Spleen (tissue), 11 donors: ENCODE measurements at regions not wholly inside any gene's neighbourhood (a gene's known extent, or its start where the extent isn't known, plus 50 kb on each side); places are given as distances from the start of the nearest gene placed in this dataset.

Experiments
- DNase-seq: peaks from one replicate; pipeline ENCODE4 v3.0.0-alpha.2; 2020
- H3K27ac ChIP-seq, 8 donors: fragments of 200-600 bp; sonication (generic) in 7 of 8; 1 replicate in 4 of 8; 2 replicates in 4 of 8; pipeline versions ENCODE4 v1.5.0 to v1.8.0; 2016 to 2021; ENCODE audit warnings: inconsistent platforms in 4 of 8, mild to moderate bottlenecking in 4 of 8, moderate library complexity in 1 of 8
- H3K27me3 ChIP-seq, 7 donors: fragments of 200-600 bp; sonication (generic) in 6 of 7; replicated peaks in 1 of 7; 1 replicate in 4 of 7; 2 replicates in 3 of 7; pipeline versions ENCODE4 v1.5.0 to v1.8.0; 2016 to 2021; ENCODE audit warnings: inconsistent platforms in 3 of 7, mild to moderate bottlenecking in 1 of 7
- H3K36me3 ChIP-seq, 6 donors: fragments of 200-600 bp; sonication (generic) in 5 of 6; 1 replicate in 4 of 6; 2 replicates in 2 of 6; pipeline versions ENCODE4 v1.5.0 to v1.8.0; 2016 to 2021; ENCODE audit warnings: inconsistent platforms in 2 of 6
- H3K4me1 ChIP-seq, 6 donors: fragments of 200-600 bp; sonication (generic) in 5 of 6; 1 replicate in 3 of 6; 2 replicates in 3 of 6; pipeline versions ENCODE4 v1.5.0 to v1.8.0; 2016 to 2021; ENCODE audit warnings: inconsistent platforms in 3 of 6
- H3K4me3 ChIP-seq, 8 donors: fragments of 200-600 bp; sonication (generic) in 7 of 8; 1 replicate in 4 of 8; 2 replicates in 4 of 8; pipeline versions ENCODE4 v1.5.0 to v1.8.0; 2016 to 2021; ENCODE audit warnings: inconsistent platforms in 4 of 8, mild to moderate bottlenecking in 4 of 8, moderate library complexity in 2 of 8
- H3K9me3 ChIP-seq, 8 donors: fragments of 200-600 bp; sonication (generic) in 7 of 8; 1 replicate in 4 of 8; 2 replicates in 4 of 8; pipeline versions ENCODE4 v1.5.0 to v1.8.0; 2016 to 2021; ENCODE audit warnings: inconsistent platforms in 4 of 8
- CTCF ChIP-seq, 11 experiments: fragments of 200-600 bp in 7 of 11; fragments of 450-650 bp in 4 of 11; sonication (generic) in 4 of 11; IDR thresholded peaks in 8 of 11; conservative IDR thresholded peaks in 3 of 11; 1 replicate in 7 of 11; 2 replicates in 4 of 11; pipeline versions ENCODE4 v1.4.0 to v1.8.0; 2016 to 2021; ENCODE audit warnings: antibody characterized with exemption in 11 of 11, inconsistent platforms in 4 of 11, mild to moderate bottlenecking in 1 of 11
- POLR2A ChIP-seq, 3 donors: fragments of 450-650 bp; IDR thresholded peaks; one replicate each; pipeline ENCODE4 v1.5.1; 2017; ENCODE audit warnings: antibody characterized with exemption in 3 of 3, mild to moderate bottlenecking in 1 of 3
- POLR2AphosphoS5 ChIP-seq, 3 donors: sonication (generic); formaldehyde crosslinking; IDR thresholded peaks; one replicate each; pipeline ENCODE4 v1.5.1; 2017; ENCODE audit warnings: antibody characterized with exemption in 3 of 3
- WGBS, 5 donors: extraction: QIAGEN DNeasy Blood & Tissue Kit in 3 of 5; methylation state at CpG; one replicate each; pipeline versions ENCODE4 v1.1.5 to v1.1.7; 2013 to 2018; 5-methylcytosine and 5-hydroxymethylcytosine counted together
- intact Hi-C: fragments of 100-400 bp; cut with DNase I; formaldehyde crosslinking; loops from one replicate; pipeline ENCODE4 v1.15.0; 2023; ENCODE audit warnings: low total_unique reads
- donor health status: healthy with polysubstance abuse.
- donor health status: DM: no; HTN: no; CAD: no; lungs with moderate emphysema.
- donor health status: DM: no; HTN: no; CAD: no.
- donor health status: Bipolar disorder and iron deficiency.
- donor health status: healthy.
- donor health status: DM: no; HTN: no; CAD: no.
- donor health status: DM: yes; HTN: yes; CAD: no.

DNA sequence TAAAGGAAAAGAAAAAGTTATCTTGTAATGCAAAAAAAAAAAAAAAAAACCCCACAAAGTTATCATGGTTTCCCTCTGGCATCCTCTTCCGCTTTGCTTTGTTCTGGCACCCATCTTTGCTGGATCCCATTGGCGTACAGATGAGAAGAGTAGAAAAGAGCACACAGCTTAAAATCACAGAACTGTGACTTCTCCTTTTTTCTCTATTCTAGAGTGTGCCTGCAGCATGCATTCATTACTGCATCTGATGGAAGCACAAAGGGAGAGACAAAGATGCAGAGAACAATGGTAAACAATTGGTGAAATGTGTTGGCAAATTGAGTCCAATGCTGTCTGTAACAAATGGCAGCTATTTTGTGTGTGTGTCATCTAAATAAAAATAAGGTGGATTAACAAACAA is 440.8 kb upstream of the PIK3R1 start:
- WGBS, 5 donors, result 84 to 93% (median 86%) methylated on average over 2 of the region's 2 CpGs
- no peak overlapping the region for H3K4me3 ChIP-seq
- intact Hi-C loops, result no loop called here
- H3K27me3 ChIP-seq, result no peaks in the 10 kb centered on the region
- no peaks in the 10 kb centered on the region for H3K9me3 ChIP-seq
- no peaks in the 10 kb centered on the region for H3K36me3 ChIP-seq
- DNase-seq, result no peak
- TF ChIP-seq POLR2AphosphoS5 (IDR thresholded peaks at IDR 0.05), result no peak
- TF ChIP-seq CTCF (IDR thresholded peaks at IDR 0.05 in 8 of 11, conservative IDR thresholded peaks at IDR 0.05 in 3 of 11), result no peak
- no peak for TF ChIP-seq POLR2A (IDR thresholded peaks at IDR 0.05)
- no peaks in the 10 kb centered on the region for H3K4me1 ChIP-seq
- H3K27ac ChIP-seq, result no peak overlapping the region

- 46 to 80% (median 76%) methylated on average over 2 of the region's 2 CpGs for WGBS, 5 donors
- Histone ChIP-seq H3K27me3 (no peaks in the 10 kb centered on the region), H3K36me3 (no peaks in the 10 kb centered on the region), H3K4me1 (no peaks in the 10 kb centered on the region), H3K9me3 (no peaks in the 10 kb centered on the region), H3K27ac (no peak overlapping the region), H3K4me3 (no peak overlapping the region)
- TF ChIP-seq POLR2A (IDR thresholded peaks at IDR 0.05) (no peak), CTCF (IDR thresholded peaks at IDR 0.05 in 8 of 11, conservative IDR thresholded peaks at IDR 0.05 in 3 of 11) (no peak), POLR2AphosphoS5 (IDR thresholded peaks at IDR 0.05) (no peak)
- intact Hi-C loops, result no loop called here
- no peak for DNase-seq
Observed at GRCh38 chr5:67774267-67774552, 441.3 kb upstream of the PIK3R1 start.

- 88 to 95% (median 91%) methylated on average over 3 of the region's 3 CpGs for WGBS, 5 donors
- DNase-seq, result no peak
- no peak overlapping the region for H3K27ac ChIP-seq
- H3K27me3 ChIP-seq, result no peaks in the 10 kb centered on the region
- no peaks in the 10 kb centered on the region for H3K9me3 ChIP-seq
- no peaks in the 10 kb centered on the region for H3K36me3 ChIP-seq
- no peak overlapping the region for H3K4me3 ChIP-seq
- H3K4me1 ChIP-seq, result no peaks in the 10 kb centered on the region
- intact Hi-C loops, result no loop called here
- TF ChIP-seq POLR2AphosphoS5 (IDR thresholded peaks at IDR 0.05) (no peak), CTCF (IDR thresholded peaks at IDR 0.05 in 8 of 11, conservative IDR thresholded peaks at IDR 0.05 in 3 of 11) (no peak), POLR2A (IDR thresholded peaks at IDR 0.05) (no peak)
Observed at GRCh38 chr5:67773411-67774266, 441.9 kb upstream of the PIK3R1 start.

GRCh38 chr5:67771791-67772190 is 443.8 kb upstream of the PIK3R1 start:
- Histone ChIP-seq H3K36me3 (no peaks in the 10 kb centered on the region), H3K4me3 (no peak overlapping the region), H3K27me3 (no peaks in the 10 kb centered on the region), H3K9me3 (no peaks in the 10 kb centered on the region), H3K4me1 (no peaks in the 10 kb centered on the region), H3K27ac (no peak overlapping the region)
- DNase-seq, result no peak
- 88 to 93% (median 90%) methylated on average over 6 of the region's 6 CpGs for WGBS, 5 donors
- no peak for TF ChIP-seq CTCF (IDR thresholded peaks at IDR 0.05 in 8 of 11, conservative IDR thresholded peaks at IDR 0.05 in 3 of 11)
- TF ChIP-seq POLR2AphosphoS5 (IDR thresholded peaks at IDR 0.05), result no peak
- no peak for TF ChIP-seq POLR2A (IDR thresholded peaks at IDR 0.05)
- intact Hi-C loops, result no loop called here
